Endothelial cell (in vitro differentiated cells): ENCODE measurements at regions not wholly inside any gene's neighbourhood (a gene's known extent, or its start where the extent isn't known, plus 50 kb on each side); places are given as distances from the start of the nearest gene placed in this dataset.

Experiments used
- DNase-seq: peaks from one replicate; pipeline ENCODE4 v3.0.0; 2021; ENCODE audit warnings: low spot score
- H3K27ac Mint-ChIP-seq: one replicate; pipeline ENCODE4 v1.8.0; 2021; ENCODE audit warnings: mixed read lengths, inconsistent platforms; ENCODE audit not compliant: unreplicated experiment
- H3K27me3 Mint-ChIP-seq: one replicate; pipeline ENCODE4 v1.8.0; 2021; ENCODE audit warnings: mild to moderate bottlenecking, moderate library complexity, mixed read lengths, inconsistent platforms; ENCODE audit not compliant: unreplicated experiment
- H3K36me3 Mint-ChIP-seq: one replicate; pipeline ENCODE4 v1.8.0; 2021; ENCODE audit warnings: mild to moderate bottlenecking, low read depth, mixed read lengths, inconsistent platforms; ENCODE audit not compliant: unreplicated experiment
- H3K4me1 Mint-ChIP-seq: one replicate; pipeline ENCODE4 v1.8.0; 2021; ENCODE audit warnings: mild to moderate bottlenecking, mixed read lengths, inconsistent platforms; ENCODE audit not compliant: unreplicated experiment
- H3K4me3 Mint-ChIP-seq: one replicate; pipeline ENCODE4 v1.8.0; 2021; ENCODE audit warnings: mild to moderate bottlenecking, mixed read lengths, inconsistent platforms; ENCODE audit not compliant: unreplicated experiment
- H3K9me3 Mint-ChIP-seq: one replicate; pipeline ENCODE4 v1.8.0; 2021; ENCODE audit warnings: mixed read lengths, inconsistent platforms; ENCODE audit not compliant: unreplicated experiment
- TF ChIP-seq, protein P1 (sequence below): fragments of 200-600 bp; sonication (generic); IDR thresholded peaks from one replicate; pipeline ENCODE4 v1.5.0; 2021; ENCODE audit warnings: antibody characterized with exemption; ENCODE audit not compliant: unreplicated experiment

GRCh38 chr12:111293266-111294009 is 75.5 kb downstream of the PHETA1 start:
- H3K27me3 Mint-ChIP-seq, result peaks cover 9% of the 10 kb centered on the region

DNA sequence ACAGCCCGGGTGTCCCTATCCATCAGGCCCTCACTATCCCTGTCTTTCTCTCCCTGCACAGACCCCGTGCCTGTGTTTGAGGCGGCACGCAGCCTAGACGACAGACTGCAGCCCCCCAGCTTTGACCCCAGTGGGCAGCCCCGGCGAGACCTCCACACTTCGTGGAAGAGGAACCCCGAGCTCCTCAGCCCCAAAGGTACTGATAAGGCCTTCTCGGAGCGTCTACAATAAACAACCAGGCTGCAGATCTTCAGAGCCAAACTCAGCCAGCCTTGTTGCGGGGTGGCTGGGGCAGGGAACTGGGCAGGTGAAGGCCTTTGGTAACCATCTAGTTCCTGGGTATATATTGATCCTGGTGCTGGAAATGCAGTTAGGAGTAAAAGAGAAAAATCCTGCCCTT is 77.5 kb downstream of the PHETA1 start:
- Mint-ChIP-seq H3K27me3 (peaks cover 5% of the 10 kb centered on the region), H3K36me3 (peaks cover 5% of the 10 kb centered on the region), H3K9me3 (no peaks in the 10 kb centered on the region), H3K4me3 (no peak overlapping the region), H3K27ac (no peak overlapping the region), H3K4me1 (no peaks in the 10 kb centered on the region)
- TF ChIP-seq, protein P1, sequence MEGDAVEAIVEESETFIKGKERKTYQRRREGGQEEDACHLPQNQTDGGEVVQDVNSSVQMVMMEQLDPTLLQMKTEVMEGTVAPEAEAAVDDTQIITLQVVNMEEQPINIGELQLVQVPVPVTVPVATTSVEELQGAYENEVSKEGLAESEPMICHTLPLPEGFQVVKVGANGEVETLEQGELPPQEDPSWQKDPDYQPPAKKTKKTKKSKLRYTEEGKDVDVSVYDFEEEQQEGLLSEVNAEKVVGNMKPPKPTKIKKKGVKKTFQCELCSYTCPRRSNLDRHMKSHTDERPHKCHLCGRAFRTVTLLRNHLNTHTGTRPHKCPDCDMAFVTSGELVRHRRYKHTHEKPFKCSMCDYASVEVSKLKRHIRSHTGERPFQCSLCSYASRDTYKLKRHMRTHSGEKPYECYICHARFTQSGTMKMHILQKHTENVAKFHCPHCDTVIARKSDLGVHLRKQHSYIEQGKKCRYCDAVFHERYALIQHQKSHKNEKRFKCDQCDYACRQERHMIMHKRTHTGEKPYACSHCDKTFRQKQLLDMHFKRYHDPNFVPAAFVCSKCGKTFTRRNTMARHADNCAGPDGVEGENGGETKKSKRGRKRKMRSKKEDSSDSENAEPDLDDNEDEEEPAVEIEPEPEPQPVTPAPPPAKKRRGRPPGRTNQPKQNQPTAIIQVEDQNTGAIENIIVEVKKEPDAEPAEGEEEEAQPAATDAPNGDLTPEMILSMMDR, result no peak
- no peak for DNase-seq

More at GRCh38 chr12:111293266-111294009, 75.5 kb downstream of the PHETA1 start:
- no peak for DNase-seq
- no peaks in the 10 kb centered on the region for H3K4me1 Mint-ChIP-seq
- H3K4me3 Mint-ChIP-seq, result no peak overlapping the region
- peaks cover 5% of the 10 kb centered on the region for H3K36me3 Mint-ChIP-seq
- TF ChIP-seq, protein P1, result no peak
- no peak overlapping the region for H3K27ac Mint-ChIP-seq
- no peaks in the 10 kb centered on the region for H3K9me3 Mint-ChIP-seq

GRCh38 chr12:111288771-111289170 is 80.1 kb downstream of the PHETA1 start:
- peaks cover 5% of the 10 kb centered on the region for H3K36me3 Mint-ChIP-seq
- no peak overlapping the region for H3K27ac Mint-ChIP-seq
- peaks cover 5% of the 10 kb centered on the region for H3K27me3 Mint-ChIP-seq
- TF ChIP-seq, protein P1, result no peak
- H3K9me3 Mint-ChIP-seq, result no peaks in the 10 kb centered on the region
- no peak overlapping the region for H3K4me3 Mint-ChIP-seq
- H3K4me1 Mint-ChIP-seq, result peaks cover 14% of the 10 kb centered on the region
- DNase-seq, result no peak

DNA sequence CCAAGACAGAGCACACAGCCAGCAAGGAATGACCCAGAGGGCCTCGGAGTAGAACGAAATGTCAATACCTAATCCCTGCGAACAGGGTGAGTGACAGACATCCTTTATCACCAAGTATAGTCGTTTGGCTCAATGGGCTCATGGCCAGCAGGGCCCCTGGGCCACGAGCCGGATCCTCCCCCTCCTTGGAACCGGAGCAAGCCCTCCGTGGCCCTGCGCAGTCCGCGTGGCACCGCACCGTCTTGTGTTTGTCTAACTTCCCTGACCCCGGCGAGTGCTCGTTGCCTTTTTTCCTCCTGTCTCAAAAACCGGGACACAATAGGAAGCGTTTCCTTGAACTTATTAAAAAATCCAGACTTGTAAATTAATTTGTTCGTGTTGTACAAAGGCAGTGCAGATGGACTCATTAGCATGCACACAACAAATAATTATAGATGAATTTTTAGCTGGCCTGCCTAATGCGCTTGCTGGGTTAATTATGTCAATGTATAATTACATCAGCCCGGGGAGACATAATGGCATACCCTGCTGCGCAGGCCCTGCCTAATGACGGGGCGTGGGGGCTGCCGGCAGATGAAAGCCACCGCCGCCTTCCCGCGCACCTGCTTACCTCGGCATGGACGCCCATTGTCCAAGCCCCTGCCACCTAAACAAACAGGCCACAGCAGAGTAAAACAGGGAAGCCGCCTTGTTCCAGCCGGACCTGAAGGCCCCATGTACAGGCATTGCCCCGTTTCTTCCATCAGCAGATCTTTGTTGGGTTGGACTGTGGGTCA is 81.6 kb downstream of the PHETA1 start:
- Mint-ChIP-seq H3K36me3 (peaks cover 5% of the 10 kb centered on the region), H3K4me3 (no peak overlapping the region), H3K27ac (no peak overlapping the region), H3K27me3 (peaks cover 7% of the 10 kb centered on the region), H3K4me1 (peaks cover 15% of the 10 kb centered on the region), H3K9me3 (no peaks in the 10 kb centered on the region)
- no peak for DNase-seq
- TF ChIP-seq, protein P1, result no peak

DNA sequence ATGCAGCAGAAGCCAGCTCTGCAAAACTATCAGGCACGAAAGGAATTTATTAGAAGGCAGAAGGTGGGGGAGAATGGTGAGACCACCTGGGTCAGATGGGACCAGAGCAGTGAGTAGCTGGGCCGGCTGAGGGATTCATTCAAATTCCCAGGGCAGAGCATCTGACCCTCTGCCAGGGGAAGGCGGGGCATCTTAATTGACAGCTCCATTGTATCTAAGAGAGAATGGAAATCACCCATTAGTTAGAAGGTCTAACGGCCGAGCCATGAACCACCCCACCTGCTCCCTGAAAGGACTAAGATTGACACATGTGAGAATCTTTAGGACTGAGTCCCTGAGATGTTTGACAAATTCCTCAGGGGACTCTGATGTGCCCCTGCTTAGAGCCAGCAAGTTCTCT is 83.7 kb downstream of the PHETA1 start:
- TF ChIP-seq, protein P1, result no peak
- Mint-ChIP-seq H3K27me3 (peaks cover 5% of the 10 kb centered on the region), H3K27ac (no peak overlapping the region), H3K4me1 (peaks cover 15% of the 10 kb centered on the region), H3K9me3 (peaks cover 12% of the 10 kb centered on the region), H3K4me3 (no peak overlapping the region), H3K36me3 (peaks cover 12% of the 10 kb centered on the region)
- DNase-seq, result no peak
